22Rv1 (cell line): ENCODE measurements at regions not wholly inside any gene's neighbourhood (a gene's known extent, or its start where the extent isn't known, plus 50 kb on each side); places are given as distances from the start of the nearest gene placed in this dataset.

ENCODE experiments used
- ZFX ChIP-seq: fragments of 450-650 bp; IDR thresholded peaks from 2 replicates; pipeline ENCODE4 v1.6.1; 2017; ENCODE audit warnings: antibody characterized with exemption, borderline replicate concordance
- TF ChIP-seq, protein P1 (sequence below): fragments of 450-650 bp; IDR thresholded peaks from 2 replicates; pipeline ENCODE4 v1.5.1; 2017; ENCODE audit warnings: mild to moderate bottlenecking

DNA sequence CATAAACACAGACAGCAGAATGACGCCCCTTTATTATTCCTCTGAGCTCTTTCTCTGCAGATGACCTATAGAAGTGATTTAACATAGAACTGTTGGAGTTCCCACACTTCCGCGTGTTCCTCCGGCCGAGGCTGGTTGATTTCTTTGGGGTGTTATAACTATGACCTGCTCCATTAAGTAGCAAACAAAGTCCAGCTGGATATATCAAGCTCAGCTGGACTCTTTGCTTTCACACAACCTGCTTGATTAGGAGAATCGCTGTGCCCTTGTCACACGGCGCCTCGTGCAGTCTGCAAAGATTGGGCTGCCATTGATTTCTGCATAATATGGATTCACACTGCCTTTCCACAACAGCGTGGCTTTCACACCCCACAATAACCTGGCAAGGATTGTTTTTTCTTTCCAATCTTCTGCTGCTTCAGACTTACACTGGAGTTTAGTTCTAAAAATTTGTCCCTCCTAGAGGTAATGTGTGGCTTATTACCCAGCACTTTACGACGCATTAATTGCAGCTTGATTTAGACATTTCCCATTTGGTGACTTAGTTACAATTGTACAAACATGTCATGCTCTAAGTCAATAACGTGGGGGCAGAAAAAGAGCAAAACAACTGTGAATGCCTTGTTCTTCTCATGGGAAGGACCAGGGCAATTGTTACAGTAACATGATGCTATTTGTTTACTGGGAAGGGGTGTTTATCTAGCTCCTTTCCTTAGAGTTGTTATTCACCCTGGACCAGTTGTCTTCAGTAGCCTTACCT lies 485.7 kb downstream of the TXNL1 start:
- TF ChIP-seq, protein P1, sequence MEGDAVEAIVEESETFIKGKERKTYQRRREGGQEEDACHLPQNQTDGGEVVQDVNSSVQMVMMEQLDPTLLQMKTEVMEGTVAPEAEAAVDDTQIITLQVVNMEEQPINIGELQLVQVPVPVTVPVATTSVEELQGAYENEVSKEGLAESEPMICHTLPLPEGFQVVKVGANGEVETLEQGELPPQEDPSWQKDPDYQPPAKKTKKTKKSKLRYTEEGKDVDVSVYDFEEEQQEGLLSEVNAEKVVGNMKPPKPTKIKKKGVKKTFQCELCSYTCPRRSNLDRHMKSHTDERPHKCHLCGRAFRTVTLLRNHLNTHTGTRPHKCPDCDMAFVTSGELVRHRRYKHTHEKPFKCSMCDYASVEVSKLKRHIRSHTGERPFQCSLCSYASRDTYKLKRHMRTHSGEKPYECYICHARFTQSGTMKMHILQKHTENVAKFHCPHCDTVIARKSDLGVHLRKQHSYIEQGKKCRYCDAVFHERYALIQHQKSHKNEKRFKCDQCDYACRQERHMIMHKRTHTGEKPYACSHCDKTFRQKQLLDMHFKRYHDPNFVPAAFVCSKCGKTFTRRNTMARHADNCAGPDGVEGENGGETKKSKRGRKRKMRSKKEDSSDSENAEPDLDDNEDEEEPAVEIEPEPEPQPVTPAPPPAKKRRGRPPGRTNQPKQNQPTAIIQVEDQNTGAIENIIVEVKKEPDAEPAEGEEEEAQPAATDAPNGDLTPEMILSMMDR = no peak
- no peak for TF ChIP-seq ZFX
